AG04449 (cell line): ENCODE measurements at regions not wholly inside any gene's neighbourhood (a gene's known extent, or its start where the extent isn't known, plus 50 kb on each side); places are given as distances from the start of the nearest gene placed in this dataset.

Source experiments
- CTCF ChIA-PET: fragments of 350-600 bp; formaldehyde crosslinking; extraction: SDS; loops from one replicate; lab custom pipeline; 2021; ENCODE audit warnings: antibody characterized with exemption; lab: Yijun Ruan, JAX
- POLR2A ChIA-PET: fragments of 400-600, 350-600 bp; formaldehyde crosslinking; extraction: SDS; loops from one replicate; lab custom pipeline; 2020; ENCODE audit warnings: antibody characterized with exemption, inconsistent platforms; lab: Yijun Ruan, JAX
- DNase-seq: peaks from one replicate; pipeline ENCODE4 v3.0.0-alpha.2; 2010; ENCODE audit warnings: low read depth, low spot score
- H3K4me3 ChIP-seq: 2 replicates; pipeline ENCODE4 v1.5.1; 2011; ENCODE audit warnings: low read depth, mild to moderate bottlenecking, control low read depth, low read length
- TF ChIP-seq, protein P1 (sequence below): IDR thresholded peaks from one replicate; pipeline ENCODE4 v1.5.1; 2011; ENCODE audit warnings: mild to moderate bottlenecking, moderate library complexity, low read length, control low read depth, inconsistent platforms; ENCODE audit not compliant: insufficient read depth; ENCODE audit errors: missing control alignments

DNA sequence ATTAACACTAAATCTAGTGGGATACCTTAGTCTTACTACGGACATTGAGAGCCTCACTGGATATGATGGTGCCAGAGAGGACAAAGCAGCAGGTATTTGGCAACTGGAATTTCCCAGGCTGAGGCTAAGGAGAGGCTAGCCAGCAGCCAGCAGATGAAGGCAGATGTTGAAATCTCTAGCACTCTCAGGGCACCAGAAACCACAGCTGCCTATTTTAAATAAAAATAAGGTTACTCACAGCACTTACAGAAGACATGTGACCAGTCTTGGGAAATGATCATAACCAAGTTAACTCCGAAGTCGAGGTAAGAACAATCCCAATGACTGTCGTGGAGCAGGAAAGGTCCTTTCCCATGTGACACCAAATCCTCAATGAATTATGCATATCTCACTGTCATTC lies 1726.0 kb downstream of the EFNB2 start:
- TF ChIP-seq, protein P1, sequence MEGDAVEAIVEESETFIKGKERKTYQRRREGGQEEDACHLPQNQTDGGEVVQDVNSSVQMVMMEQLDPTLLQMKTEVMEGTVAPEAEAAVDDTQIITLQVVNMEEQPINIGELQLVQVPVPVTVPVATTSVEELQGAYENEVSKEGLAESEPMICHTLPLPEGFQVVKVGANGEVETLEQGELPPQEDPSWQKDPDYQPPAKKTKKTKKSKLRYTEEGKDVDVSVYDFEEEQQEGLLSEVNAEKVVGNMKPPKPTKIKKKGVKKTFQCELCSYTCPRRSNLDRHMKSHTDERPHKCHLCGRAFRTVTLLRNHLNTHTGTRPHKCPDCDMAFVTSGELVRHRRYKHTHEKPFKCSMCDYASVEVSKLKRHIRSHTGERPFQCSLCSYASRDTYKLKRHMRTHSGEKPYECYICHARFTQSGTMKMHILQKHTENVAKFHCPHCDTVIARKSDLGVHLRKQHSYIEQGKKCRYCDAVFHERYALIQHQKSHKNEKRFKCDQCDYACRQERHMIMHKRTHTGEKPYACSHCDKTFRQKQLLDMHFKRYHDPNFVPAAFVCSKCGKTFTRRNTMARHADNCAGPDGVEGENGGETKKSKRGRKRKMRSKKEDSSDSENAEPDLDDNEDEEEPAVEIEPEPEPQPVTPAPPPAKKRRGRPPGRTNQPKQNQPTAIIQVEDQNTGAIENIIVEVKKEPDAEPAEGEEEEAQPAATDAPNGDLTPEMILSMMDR, result no peak
- H3K4me3 ChIP-seq, result no peak overlapping the region
- no peak for DNase-seq

GRCh38 chr13:104805346-104805745 lies 1730.1 kb downstream of the EFNB2 start:
- CTCF ChIA-PET, result no interaction called here
- TF ChIP-seq, protein P1, result no peak
- H3K4me3 ChIP-seq, result no peak overlapping the region
- DNase-seq, result no peak
- POLR2A ChIA-PET, result no interaction called here

More for the DNA sequence above, 1726.0 kb downstream of the EFNB2 start:
- ChIA-PET CTCF (no interaction called here), POLR2A (no interaction called here)

DNA sequence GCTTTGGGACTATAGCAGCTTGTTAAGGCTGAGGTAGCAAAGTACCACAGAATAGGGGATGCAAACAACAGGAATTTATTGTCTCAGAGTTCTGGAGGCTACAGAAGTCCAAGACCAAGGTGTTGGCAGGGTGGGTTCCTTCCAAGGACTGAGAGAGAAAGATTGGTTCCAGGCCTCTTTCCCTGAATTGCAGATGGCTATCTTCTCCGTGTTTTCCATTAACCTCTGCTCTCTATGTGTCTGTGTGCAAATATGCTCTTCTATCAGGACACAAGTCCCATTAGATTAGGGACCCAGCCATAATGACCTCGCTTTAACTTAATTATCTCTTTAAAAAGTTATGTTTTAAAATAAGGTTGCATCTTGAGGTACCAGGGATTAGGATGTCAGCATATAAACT lies 1732.9 kb upstream of the SLC10A2 start:
- ChIA-PET CTCF (no interaction called here), POLR2A (no interaction called here)
- no peak for DNase-seq
- H3K4me3 ChIP-seq, result no peak overlapping the region
- TF ChIP-seq, protein P1, result no peak

DNA sequence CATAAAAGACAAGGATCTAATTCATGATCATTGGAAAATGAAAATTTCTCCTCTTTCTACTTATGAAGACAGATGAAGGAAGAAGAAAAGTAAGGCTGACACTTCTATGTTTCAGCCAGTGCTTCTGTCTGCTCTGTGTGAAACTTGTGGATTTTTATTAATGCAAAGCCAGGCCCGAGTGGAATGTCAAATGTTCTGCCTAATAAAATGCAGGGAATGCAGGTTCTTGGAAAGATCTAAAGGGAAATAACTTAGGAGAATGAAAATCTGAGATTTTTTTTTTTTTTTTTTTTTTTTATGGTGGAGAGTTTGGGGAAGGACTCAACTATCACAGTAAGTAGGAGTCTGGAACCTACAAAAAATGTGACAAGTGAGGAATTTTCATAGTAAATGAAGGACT lies 1732.3 kb upstream of the SLC10A2 start:
- ChIA-PET POLR2A (no interaction called here), CTCF (no interaction called here)
- no peak overlapping the region for H3K4me3 ChIP-seq
- no peak for DNase-seq
- TF ChIP-seq, protein P1, result no peak

GRCh38 chr13:104796581-104796980 lies 1730.4 kb upstream of the SLC10A2 start:
- no peak for DNase-seq
- ChIA-PET CTCF (interaction anchor here (1.2 kb wide), 1 partner anchor 23 kb away, joined by 3 read pairs; no protein-coding TSS in a partner anchor), POLR2A (no interaction called here)
- no peak overlapping the region for H3K4me3 ChIP-seq
- TF ChIP-seq, protein P1, result no peak

- CTCF ChIA-PET, result no interaction called here
- POLR2A ChIA-PET, result no interaction called here
- TF ChIP-seq, protein P1, result no peak
- H3K4me3 ChIP-seq, result no peak overlapping the region
- DNase-seq, result no peak
These were observed 1719.7 kb upstream of the SLC10A2 start for GRCh38 chr13:104785952-104786351.
